ENCODE measurements at regions not wholly inside any gene's neighbourhood (a gene's known extent, or its start where the extent isn't known, plus 50 kb on each side); places are given as distances from the start of the nearest gene placed in this dataset.

DNA sequence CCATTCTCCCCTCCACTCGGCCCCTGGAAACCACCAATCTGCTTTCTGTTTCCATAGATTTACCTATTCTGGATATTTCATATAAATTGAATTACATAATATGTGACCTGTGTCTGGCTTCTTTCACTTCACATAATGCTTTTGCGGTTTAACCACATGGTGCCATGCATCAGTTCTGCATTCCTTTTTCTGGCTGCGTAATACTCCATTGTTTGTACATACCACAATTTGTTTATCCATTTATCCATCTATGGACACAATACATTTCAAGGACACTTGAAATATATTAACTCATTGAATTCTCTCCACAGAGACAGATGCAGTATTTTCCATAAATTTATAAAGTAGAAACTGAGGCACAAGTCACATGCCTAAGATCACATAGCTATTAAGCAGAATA is 110.3 kb upstream of the ETV6 start:
- Histone ChIP-seq H3K27ac (no peak overlapping the region), H3K4me1 (no peaks in the 10 kb centered on the region), H3K4me3 (no peak overlapping the region), H3K36me3 (no peaks in the 10 kb centered on the region), H3K9me3 (no peaks in the 10 kb centered on the region), H3K9ac (ENCODE audit: low read depth in 2 of 2, low read length in 2 of 2) (no peak overlapping the region), H3K27me3 (no peaks in the 10 kb centered on the region)
- TF ChIP-seq, protein P1, sequence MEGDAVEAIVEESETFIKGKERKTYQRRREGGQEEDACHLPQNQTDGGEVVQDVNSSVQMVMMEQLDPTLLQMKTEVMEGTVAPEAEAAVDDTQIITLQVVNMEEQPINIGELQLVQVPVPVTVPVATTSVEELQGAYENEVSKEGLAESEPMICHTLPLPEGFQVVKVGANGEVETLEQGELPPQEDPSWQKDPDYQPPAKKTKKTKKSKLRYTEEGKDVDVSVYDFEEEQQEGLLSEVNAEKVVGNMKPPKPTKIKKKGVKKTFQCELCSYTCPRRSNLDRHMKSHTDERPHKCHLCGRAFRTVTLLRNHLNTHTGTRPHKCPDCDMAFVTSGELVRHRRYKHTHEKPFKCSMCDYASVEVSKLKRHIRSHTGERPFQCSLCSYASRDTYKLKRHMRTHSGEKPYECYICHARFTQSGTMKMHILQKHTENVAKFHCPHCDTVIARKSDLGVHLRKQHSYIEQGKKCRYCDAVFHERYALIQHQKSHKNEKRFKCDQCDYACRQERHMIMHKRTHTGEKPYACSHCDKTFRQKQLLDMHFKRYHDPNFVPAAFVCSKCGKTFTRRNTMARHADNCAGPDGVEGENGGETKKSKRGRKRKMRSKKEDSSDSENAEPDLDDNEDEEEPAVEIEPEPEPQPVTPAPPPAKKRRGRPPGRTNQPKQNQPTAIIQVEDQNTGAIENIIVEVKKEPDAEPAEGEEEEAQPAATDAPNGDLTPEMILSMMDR (IDR thresholded peaks at IDR 0.05): no peak
- DNase-seq: no peak
- intact Hi-C loops (cut with DNase I): no loop called here

DNA sequence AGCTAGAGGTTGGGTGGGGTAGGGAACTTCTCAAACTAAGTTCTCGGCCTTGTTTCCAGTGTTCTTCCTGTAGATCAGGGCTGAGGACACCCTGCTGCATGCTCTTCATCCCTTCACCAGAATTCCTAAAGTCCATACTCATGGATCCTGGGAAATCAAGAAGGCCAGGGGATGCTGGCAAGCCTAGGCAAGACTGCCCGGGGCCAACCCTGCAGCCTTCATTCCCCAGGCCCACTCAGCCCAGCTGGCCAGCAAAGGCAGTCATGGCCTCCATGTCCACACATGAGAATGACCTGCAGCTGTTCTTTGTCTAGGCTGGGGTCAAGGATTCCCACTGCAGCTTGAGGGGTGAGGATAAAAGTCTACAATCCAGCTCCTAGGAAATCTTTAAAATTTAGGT is 109.3 kb upstream of the ETV6 start:
- H3K4me1 ChIP-seq: no peaks in the 10 kb centered on the region
- intact Hi-C loops (cut with DNase I): no loop called here
- no peak overlapping the region for H3K9ac ChIP-seq (ENCODE audit: low read depth in 2 of 2, low read length in 2 of 2)
- no peaks in the 10 kb centered on the region for H3K36me3 ChIP-seq
- H3K27me3 ChIP-seq: no peaks in the 10 kb centered on the region
- TF ChIP-seq, protein P1 (IDR thresholded peaks at IDR 0.05): no peak
- H3K4me3 ChIP-seq: no peak overlapping the region
- no peak overlapping the region for H3K27ac ChIP-seq
- H3K9me3 ChIP-seq: no peaks in the 10 kb centered on the region
- DNase-seq: no peak

DNA sequence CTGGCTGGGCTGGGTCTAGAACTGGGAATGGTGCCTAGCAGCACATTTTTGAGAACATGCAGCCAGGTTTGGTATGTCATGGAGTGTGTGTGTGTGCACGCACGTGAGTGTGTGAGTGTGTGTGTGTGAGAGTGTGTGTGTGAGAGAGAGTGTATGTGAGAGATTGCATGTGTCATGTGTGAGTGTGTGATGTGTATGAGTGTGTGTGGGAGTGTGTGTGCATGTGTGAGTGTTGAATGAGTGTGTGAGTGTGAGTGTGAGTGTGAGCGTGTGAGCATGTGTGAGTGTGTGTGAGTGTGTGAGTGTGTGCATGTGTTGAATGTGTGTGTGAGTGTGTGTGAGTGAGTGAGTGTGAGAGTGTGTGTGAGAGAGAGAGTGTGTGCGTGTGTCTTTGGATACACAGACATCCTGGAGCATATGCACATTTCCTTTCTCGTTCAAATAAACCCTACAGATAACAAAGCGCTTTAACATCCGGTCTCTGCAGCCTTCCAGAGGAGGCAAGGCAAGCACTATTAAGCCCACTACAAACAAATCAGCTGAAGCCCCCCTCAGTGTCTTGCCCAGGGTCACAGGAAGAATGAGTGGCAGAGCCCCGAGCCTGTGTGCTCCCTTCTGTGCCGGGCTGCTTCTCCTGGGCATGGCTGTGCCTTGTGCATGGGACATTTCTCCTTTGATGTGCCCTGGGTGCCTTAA is 108.7 kb upstream of the ETV6 start:
- Histone ChIP-seq H3K27ac (no peak overlapping the region), H3K9me3 (no peaks in the 10 kb centered on the region), H3K4me1 (no peaks in the 10 kb centered on the region), H3K27me3 (no peaks in the 10 kb centered on the region), H3K9ac (ENCODE audit: low read depth in 2 of 2, low read length in 2 of 2) (no peak overlapping the region), H3K36me3 (no peaks in the 10 kb centered on the region), H3K4me3 (no peak overlapping the region)
- DNase-seq: no peak
- TF ChIP-seq, protein P1 (IDR thresholded peaks at IDR 0.05): no peak
- intact Hi-C loops (cut with DNase I): no loop called here

DNA sequence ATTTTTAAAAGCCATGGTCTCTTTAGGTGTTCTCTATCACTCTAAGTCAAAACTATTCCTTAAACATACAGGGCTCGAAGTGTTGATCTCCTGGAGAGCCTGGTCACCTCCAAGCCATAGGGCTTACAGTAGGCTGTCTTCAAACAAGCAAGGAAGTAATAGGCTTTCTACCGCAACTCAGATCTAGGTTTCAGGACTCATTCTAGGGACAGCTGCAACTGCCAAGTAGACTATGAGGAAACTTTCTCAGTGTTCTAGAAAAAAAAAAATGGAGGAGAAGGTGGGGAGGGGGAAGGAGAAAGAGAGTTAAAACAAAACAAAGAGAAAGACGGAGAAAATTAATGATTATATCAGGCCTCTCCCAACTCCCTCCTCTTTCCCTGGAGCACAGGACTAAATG is 106.9 kb upstream of the ETV6 start:
- no peak for DNase-seq
- Histone ChIP-seq H3K27ac (no peak overlapping the region), H3K9me3 (no peaks in the 10 kb centered on the region), H3K4me1 (no peaks in the 10 kb centered on the region), H3K36me3 (no peaks in the 10 kb centered on the region), H3K27me3 (no peaks in the 10 kb centered on the region), H3K4me3 (no peak overlapping the region), H3K9ac (ENCODE audit: low read depth in 2 of 2, low read length in 2 of 2) (no peak overlapping the region)
- TF ChIP-seq, protein P1 (IDR thresholded peaks at IDR 0.05): no peak
- intact Hi-C loops (cut with DNase I): no loop called here

DNA sequence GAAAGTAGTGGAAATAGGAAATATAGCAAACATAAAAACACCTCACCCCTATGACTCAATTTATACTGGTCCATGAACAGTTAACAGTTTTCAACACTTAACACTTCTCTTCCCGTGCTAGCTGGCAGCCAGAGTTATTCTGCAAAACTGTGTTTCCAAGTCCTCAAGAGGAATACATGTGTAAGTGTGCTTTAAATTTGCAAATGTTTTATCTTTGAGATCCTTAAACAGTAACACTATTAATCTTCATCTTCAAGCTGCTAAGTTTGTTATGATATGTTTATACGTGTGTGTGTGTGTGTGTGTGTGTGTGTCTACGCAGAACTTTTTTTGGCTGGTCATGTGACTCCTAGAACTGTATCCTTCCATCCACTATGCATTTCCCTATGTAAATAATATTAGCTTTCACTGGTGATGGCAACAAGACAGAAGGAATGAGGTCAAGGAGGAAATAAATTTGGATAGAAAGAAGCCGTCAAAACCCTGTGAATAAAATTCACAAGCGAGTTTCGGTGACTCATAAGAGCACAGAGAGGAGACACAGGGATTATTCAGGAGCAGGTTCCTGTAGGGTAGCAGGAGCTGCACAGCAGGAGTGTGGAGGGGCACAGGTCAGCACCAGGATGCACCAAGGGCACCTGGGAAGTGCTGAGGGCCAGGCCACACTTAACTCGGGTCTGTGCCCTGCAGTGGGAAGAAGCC is 105.9 kb upstream of the ETV6 start:
- Histone ChIP-seq H3K4me1 (no peaks in the 10 kb centered on the region), H3K9ac (ENCODE audit: low read depth in 2 of 2, low read length in 2 of 2) (no peak overlapping the region), H3K27me3 (no peaks in the 10 kb centered on the region), H3K27ac (no peak overlapping the region), H3K4me3 (no peak overlapping the region), H3K9me3 (no peaks in the 10 kb centered on the region), H3K36me3 (no peaks in the 10 kb centered on the region)
- DNase-seq: no peak
- intact Hi-C loops (cut with DNase I): no loop called here
- TF ChIP-seq, protein P1 (IDR thresholded peaks at IDR 0.05): no peak
